ENCODE measurements at regions not wholly inside any gene's neighbourhood (a gene's known extent, or its start where the extent isn't known, plus 50 kb on each side); places are given as distances from the start of the nearest gene placed in this dataset.

DNA sequence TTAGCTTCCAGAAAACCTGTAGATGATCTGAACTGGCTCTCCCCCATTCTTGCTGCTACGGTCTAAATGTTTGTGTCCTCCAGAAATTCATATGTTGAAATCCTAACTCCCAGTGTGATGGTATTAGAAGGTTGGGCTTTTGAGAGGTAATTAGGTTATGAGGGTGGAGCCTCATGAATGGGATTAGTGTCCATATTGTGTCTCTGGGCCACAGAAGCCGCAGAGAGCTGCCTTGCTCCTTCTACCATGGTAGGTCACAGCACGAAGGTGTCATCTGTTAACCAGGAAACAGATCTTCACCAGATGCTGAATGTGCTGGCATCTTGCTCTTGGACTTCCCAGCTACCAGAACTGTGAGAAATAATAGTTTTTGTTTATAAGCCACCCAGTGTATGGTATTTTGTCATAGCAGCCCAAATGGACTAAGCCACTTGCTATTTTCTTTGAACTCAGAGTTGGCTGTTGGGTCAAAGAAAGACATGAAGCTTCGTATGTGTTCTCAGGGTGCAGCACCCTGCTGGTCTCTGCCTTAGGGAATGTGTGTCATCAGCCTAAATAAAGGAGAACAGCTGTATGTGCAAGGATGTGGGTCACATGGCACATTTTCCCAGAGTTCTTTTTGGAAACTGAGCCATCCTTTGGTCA, 317.5 kb upstream of the SLCO3A1 start:
- Histone ChIP-seq H3K9me1 (ENCODE audit: control insufficient read depth, extremely low read depth, insufficient read depth, low read length) (no peaks in the 10 kb centered on the region), H3K4me3 (ENCODE audit: control insufficient read depth in 2 of 3, extremely low read depth in 1 of 3, insufficient read depth in 2 of 3, low read depth in 1 of 3, low read length in 3 of 3) (no peak overlapping the region), H3K36me3 (ENCODE audit: control insufficient read depth in 2 of 2, extremely low read depth in 1 of 2, insufficient read depth in 2 of 2, low read length in 2 of 2) (no peaks in the 10 kb centered on the region), H3K27me3 (ENCODE audit: control insufficient read depth, extremely low read depth, insufficient read depth, low read length) (no peaks in the 10 kb centered on the region), H3K79me2 (ENCODE audit: control insufficient read depth, insufficient read depth, low read length) (no peaks in the 10 kb centered on the region), H3K9ac (ENCODE audit: control insufficient read depth, extremely low read depth, insufficient read depth, low read length) (no peak overlapping the region), H2AFZ (ENCODE audit: control insufficient read depth, low read length) (no peak overlapping the region), H3K4me1 (ENCODE audit: control insufficient read depth, extremely low read depth, insufficient read depth, low read length) (no peaks in the 10 kb centered on the region), H3K27ac (ENCODE audit: control insufficient read depth, insufficient read depth, low read length) (no peak overlapping the region), H3K4me2 (ENCODE audit: control insufficient read depth, extremely low read depth, insufficient read depth, low read depth, low read length) (no peak overlapping the region), H4K20me1 (ENCODE audit: control insufficient read depth, extremely low read depth, insufficient read depth, low read length) (no peaks in the 10 kb centered on the region), H3K9me3 (ENCODE audit: control insufficient read depth, low read depth, low read length) (no peaks in the 10 kb centered on the region)
- dilution Hi-C loops (cut with MboI; ENCODE audit: extremely low pct_ligation_motif_present, low sequenced_read_pairs) = no loop called here
- no peak for DNase-seq (ENCODE audit: low read depth, low spot score)
- TF ChIP-seq EZH2 (IDR thresholded peaks at IDR 0.05; ENCODE audit: low read length) = no peak
- TF ChIP-seq, protein P1, sequence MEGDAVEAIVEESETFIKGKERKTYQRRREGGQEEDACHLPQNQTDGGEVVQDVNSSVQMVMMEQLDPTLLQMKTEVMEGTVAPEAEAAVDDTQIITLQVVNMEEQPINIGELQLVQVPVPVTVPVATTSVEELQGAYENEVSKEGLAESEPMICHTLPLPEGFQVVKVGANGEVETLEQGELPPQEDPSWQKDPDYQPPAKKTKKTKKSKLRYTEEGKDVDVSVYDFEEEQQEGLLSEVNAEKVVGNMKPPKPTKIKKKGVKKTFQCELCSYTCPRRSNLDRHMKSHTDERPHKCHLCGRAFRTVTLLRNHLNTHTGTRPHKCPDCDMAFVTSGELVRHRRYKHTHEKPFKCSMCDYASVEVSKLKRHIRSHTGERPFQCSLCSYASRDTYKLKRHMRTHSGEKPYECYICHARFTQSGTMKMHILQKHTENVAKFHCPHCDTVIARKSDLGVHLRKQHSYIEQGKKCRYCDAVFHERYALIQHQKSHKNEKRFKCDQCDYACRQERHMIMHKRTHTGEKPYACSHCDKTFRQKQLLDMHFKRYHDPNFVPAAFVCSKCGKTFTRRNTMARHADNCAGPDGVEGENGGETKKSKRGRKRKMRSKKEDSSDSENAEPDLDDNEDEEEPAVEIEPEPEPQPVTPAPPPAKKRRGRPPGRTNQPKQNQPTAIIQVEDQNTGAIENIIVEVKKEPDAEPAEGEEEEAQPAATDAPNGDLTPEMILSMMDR (optimal IDR thresholded peaks at IDR 0.05 in 1 of 3, IDR thresholded peaks at IDR 0.05 in 1 of 3, conservative IDR thresholded peaks at IDR 0.05 in 1 of 3; ENCODE audit: extremely low read depth in 1 of 3, insufficient read depth in 2 of 3, low read length in 3 of 3) = no peak
- no peak for FAIRE-seq

DNA sequence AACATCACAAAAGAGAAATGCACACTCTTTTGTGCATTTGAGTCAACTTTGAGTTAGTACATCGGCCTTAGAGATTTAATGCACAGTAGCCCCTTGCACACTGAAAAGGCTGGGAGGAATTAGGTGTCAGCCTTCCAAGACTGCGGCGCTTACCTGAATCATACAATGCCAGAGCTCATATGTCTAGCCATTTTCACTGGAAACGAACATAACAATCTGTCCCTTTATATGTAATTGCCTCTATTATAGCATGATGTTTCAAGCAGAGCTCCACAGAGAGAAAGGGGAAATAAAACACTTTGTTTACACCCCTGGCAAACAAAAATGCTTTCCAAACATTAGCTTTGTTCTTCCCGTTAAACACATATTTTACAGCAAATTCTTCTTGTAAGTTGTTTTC, 315.7 kb upstream of the SLCO3A1 start:
- Histone ChIP-seq H4K20me1 (ENCODE audit: control insufficient read depth, extremely low read depth, insufficient read depth, low read length) (no peaks in the 10 kb centered on the region), H3K27ac (ENCODE audit: control insufficient read depth, insufficient read depth, low read length) (no peak overlapping the region), H2AFZ (ENCODE audit: control insufficient read depth, low read length) (no peak overlapping the region), H3K4me1 (ENCODE audit: control insufficient read depth, extremely low read depth, insufficient read depth, low read length) (no peaks in the 10 kb centered on the region), H3K4me2 (ENCODE audit: control insufficient read depth, extremely low read depth, insufficient read depth, low read depth, low read length) (no peak overlapping the region), H3K27me3 (ENCODE audit: control insufficient read depth, extremely low read depth, insufficient read depth, low read length) (no peaks in the 10 kb centered on the region), H3K9ac (ENCODE audit: control insufficient read depth, extremely low read depth, insufficient read depth, low read length) (no peak overlapping the region), H3K9me3 (ENCODE audit: control insufficient read depth, low read depth, low read length) (no peaks in the 10 kb centered on the region), H3K79me2 (ENCODE audit: control insufficient read depth, insufficient read depth, low read length) (no peaks in the 10 kb centered on the region), H3K36me3 (ENCODE audit: control insufficient read depth in 2 of 2, extremely low read depth in 1 of 2, insufficient read depth in 2 of 2, low read length in 2 of 2) (no peaks in the 10 kb centered on the region), H3K9me1 (ENCODE audit: control insufficient read depth, extremely low read depth, insufficient read depth, low read length) (no peaks in the 10 kb centered on the region), H3K4me3 (ENCODE audit: control insufficient read depth in 2 of 3, extremely low read depth in 1 of 3, insufficient read depth in 2 of 3, low read depth in 1 of 3, low read length in 3 of 3) (no peak overlapping the region)
- FAIRE-seq = no peak
- dilution Hi-C loops (cut with MboI; ENCODE audit: extremely low pct_ligation_motif_present, low sequenced_read_pairs) = no loop called here
- no peak for DNase-seq (ENCODE audit: low read depth, low spot score)
- TF ChIP-seq, protein P1 (optimal IDR thresholded peaks at IDR 0.05 in 1 of 3, IDR thresholded peaks at IDR 0.05 in 1 of 3, conservative IDR thresholded peaks at IDR 0.05 in 1 of 3; ENCODE audit: extremely low read depth in 1 of 3, insufficient read depth in 2 of 3, low read length in 3 of 3) = no peak
- no peak for TF ChIP-seq EZH2 (IDR thresholded peaks at IDR 0.05; ENCODE audit: low read length)

All from keratinocyte (primary cell).